RPMI8226 (cell line): ENCODE measurements at regions not wholly inside any gene's neighbourhood (a gene's known extent, or its start where the extent isn't known, plus 50 kb on each side); places are given as distances from the start of the nearest gene placed in this dataset.

Source experiments
- DNase-seq: peaks from one replicate; pipeline ENCODE4 v3.0.0-alpha.2; 2015

DNA sequence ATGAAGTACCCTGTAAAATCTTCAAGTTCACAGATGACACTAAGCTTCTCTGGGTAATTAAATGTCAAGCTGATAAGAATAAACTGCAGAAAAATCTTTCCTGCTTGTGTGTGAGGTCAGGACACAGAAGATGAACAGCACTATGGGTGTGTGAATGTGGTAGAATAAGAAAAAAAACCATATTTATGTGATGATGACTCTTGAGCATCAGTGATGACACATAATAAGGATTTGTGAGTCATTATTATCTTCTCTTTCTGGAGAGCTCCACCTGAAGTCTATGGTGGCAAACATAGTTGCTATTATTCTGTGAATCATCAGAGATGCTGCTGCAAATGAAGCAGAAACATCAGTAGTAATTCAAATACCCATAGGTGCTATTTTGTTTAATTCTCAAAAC lies 422.4 kb downstream of the DIPK2A start:
- DNase-seq, result no peak

DNA sequence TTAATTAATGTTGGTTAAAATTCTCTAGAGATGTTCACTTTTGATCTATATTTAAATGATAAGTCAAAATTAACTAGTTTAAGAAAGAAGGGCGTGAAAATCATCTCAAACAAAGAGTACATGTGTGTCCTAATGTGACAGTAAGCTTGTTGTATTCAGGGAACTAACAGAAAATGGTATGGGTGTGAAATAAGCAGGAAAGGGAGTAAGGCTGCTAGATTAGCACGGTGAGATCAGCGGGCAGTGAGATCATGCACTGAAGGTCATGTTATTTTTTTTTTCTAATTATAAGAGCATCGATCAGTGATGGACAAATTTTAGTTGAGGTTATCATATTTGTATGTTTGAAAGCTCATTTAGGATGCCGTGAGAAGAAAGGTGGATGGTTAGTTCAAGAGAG lies 430.8 kb downstream of the DIPK2A start:
- no peak for DNase-seq

GRCh38 chr3:144403040-144403457 lies 431.4 kb downstream of the DIPK2A start:
- DNase-seq, result no peak

GRCh38 chr3:144407335-144407734 lies 435.7 kb downstream of the DIPK2A start:
- DNase-seq, result no peak

GRCh38 chr3:144409319-144409718 lies 437.7 kb downstream of the DIPK2A start:
- no peak for DNase-seq

GRCh38 chr3:144413068-144413467 lies 441.4 kb downstream of the DIPK2A start:
- no peak for DNase-seq

DNA sequence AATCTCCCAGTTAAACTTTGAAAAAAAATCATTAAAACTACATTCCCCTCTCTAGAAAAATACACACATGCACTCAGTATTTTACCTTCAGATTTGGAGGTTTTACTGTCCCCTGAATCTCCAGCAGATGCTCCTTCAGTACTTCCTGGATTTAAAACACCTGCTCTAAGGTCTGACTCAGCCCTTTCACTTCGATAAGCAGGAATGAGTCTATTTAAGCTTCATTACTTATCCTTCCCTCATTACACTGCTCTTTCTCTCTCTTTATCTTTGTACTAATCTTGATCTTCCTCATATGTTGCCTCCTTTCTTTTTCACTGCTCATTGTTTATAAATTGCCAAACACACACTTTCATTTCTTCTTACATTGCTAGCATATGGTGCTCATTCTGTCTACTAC lies 443.9 kb downstream of the DIPK2A start:
- DNase-seq, result no peak

GRCh38 chr3:144424606-144425005 lies 453.0 kb downstream of the DIPK2A start:
- DNase-seq, result no peak

GRCh38 chr3:144426366-144426765 lies 454.7 kb downstream of the DIPK2A start:
- DNase-seq, result no peak

- DNase-seq, result no peak
These were observed 455.3 kb downstream of the DIPK2A start for GRCh38 chr3:144426967-144427366.

DNA sequence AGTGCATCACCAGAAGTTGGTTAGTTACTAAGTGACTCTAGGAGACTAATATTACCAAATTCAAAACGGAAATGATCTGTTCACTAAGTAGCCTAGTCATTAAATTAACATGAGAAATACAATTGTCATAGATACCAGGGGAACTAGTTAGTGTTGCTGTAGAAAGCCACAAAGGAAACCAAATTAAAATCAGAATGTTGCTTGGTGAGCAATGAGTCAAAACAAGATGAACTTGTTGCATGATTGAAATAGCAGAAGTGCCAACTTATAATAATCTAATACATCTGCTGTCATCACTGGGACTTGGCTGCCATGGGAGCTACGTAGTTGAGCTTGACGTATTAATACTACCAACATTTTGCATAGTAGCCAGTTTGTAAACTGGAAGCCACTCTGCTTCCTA lies 458.1 kb downstream of the DIPK2A start:
- DNase-seq, result no peak

DNA sequence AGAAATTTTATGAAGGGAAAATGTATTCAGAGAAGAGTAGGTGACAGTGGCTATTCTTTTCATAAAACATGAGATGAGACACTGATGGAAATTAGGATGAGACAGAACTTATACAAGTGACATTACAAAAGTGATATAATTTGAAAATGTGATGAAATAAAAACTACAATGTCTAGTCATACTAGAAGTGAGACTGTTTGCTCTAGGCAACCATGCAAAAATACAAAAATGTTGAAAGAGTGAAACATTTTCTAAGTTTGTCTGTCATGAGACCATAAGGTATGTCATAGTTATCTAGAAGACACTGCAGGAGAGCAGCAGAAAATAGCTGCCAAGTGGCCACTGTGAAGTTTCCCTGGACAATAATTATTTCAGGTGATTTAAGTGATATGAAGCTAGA lies 459.5 kb downstream of the DIPK2A start:
- DNase-seq, result no peak

DNA sequence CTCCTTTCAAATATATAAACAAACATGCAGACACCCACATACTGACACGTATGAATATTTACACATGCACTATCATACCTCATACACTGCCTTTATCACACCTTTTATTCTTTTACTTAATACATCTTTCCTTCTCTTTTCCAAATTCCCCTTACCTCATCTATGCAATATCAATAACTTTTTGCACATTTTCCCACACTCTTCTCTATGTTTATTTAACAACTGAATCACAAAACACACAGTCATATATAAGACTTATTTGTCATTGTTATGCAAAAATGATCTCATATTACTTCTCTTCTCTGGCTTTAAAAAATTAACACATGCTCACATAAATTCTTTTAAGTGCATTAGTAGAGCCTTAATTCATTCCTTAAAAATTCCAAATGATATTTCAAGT lies 461.4 kb downstream of the DIPK2A start:
- DNase-seq, result no peak

DNA sequence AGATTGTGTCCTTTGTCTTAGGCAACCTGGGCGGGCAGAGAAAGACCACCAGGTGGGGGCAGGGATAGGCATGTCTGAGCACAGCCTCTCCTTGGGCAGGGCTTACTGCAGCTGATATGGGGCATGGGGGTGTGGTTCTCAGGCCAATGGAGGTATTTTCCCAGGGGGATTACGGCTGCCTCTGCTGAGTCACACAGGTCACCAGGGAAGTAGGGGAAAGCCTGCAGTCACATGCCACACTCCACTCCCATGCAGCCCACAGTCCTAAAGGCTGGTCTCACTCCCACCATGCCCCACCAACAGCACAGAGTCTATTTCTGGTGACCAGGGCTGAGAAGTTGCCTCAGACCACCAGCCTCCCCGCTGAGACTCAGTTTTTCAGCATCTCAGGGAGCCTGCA lies 466.4 kb downstream of the DIPK2A start:
- DNase-seq, result no peak

DNA sequence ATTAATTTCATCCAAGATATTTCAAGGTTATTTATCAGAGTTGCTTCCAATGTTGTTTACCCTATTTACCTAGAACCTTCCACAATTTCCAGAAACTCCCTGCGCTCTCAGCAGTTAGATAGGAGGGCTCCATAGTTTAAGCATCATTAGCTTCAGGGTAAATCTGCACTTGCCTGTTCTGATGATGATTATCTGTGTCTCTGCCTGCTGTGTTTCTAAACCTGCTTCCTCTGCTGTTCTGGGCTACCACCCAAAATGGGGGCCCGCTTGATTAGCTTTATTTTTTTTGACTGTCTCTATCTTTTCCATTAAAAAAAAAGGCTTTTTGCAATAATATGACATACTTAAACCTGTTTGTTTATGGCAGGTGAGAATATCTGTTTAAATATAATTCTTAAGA lies 472.4 kb downstream of the DIPK2A start:
- no peak for DNase-seq

- DNase-seq, result no peak
These were observed 472.9 kb downstream of the DIPK2A start for GRCh38 chr3:144444546-144444945.

GRCh38 chr3:144455841-144456440 lies 484.3 kb downstream of the DIPK2A start:
- no peak for DNase-seq

DNA sequence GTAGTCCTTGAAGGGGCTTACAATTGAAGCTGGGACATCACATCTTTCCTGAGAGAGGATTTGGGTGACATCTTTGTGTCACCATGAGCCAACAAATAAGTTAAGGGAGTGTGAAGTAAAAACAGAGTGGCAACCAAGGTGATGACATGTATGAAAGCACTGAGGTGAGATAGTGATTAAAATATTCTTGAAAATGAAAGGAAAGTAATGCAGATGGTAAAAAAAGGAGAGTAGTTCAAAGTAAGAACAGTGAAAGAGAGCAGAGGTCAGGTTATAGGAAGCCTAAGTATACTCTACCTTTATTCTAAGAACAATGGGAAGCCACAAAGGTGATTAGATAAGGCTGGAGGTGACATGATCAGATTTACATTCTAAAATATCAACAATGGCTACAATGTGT lies 486.1 kb downstream of the DIPK2A start:
- DNase-seq, result no peak

GRCh38 chr3:144458283-144458682 lies 486.7 kb downstream of the DIPK2A start:
- DNase-seq, result no peak

GRCh38 chr3:144462337-144462736 lies 490.7 kb downstream of the DIPK2A start:
- no peak for DNase-seq

DNA sequence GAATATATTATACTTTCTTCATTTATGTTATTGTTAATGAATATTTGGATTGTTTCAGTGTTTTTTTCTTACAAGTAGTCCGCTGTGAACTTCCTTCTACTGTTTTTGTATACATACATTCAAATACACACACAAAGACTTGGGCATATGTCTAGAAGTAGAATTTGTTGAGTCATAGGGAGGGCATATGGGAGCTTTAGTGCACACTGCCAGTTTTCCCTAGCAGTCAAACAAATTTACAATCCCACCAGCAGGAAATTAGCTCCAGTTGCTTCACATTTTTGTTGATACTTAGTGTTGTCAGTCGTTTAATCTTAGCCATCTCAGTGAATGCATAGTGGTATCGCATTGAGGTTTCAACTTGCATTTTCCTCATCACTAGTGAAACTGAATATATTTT lies 492.3 kb downstream of the DIPK2A start:
- no peak for DNase-seq

DNA sequence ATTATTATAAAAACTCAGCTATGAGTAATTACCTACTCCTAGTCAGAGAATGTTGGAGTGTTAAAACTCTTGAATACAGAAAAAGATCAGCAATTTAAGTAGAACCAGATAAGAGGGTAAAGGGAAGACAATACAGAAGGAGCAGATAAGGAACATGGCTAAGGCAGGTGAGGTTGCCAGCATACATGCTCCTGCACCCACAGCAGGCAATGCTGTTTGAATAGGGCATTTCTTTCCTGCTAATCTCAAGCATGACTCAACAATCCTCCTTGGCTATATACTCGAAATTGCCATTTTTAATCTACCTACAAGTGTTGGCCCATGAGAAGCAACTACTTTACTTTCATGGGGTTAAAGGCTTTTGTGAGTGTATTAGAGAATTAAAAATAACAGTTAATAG lies 494.5 kb downstream of the DIPK2A start:
- DNase-seq, result no peak

GRCh38 chr3:144466540-144466939 lies 494.9 kb downstream of the DIPK2A start:
- no peak for DNase-seq

- no peak for DNase-seq
These were observed 499.0 kb downstream of the DIPK2A start for GRCh38 chr3:144470666-144471065.

GRCh38 chr3:144477593-144477992 lies 506.0 kb downstream of the DIPK2A start:
- no peak for DNase-seq

DNA sequence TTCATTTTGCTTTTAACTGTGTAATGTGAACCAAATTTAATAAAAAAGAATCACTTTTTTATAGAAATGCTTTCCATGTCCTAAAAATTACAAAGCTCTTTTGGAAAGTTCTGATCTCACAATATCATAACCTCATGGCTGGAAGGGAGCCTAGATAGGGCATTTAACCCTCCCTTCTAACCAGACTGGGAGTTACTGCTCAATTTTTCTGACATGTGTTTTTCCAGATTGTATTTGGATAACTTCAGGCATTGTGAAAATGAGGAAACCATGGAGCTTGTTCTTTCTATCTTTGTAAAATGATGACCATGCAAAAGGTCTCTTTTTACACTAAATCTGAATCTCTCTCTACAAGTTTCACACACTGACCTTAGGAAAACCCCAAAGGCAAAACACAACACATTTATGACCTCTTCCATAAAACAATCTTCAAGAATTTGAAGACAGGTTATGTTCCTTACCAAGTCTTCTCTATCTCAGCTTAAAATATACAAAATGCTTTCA lies 508.8 kb downstream of the DIPK2A start:
- no peak for DNase-seq
